Heart left ventricle (tissue), 16 donors: ENCODE measurements at regions not wholly inside any gene's neighbourhood (a gene's known extent, or its start where the extent isn't known, plus 50 kb on each side); places are given as distances from the start of the nearest gene placed in this dataset.

Source experiments
- ATAC-seq, 4 donors: fragments of 200-7000 bp; cut with Tn5 transposase; one replicate each; pipeline ENCODE4 v1.9.1; 2020 to 2022; ENCODE audit warnings: moderate library complexity in 4 of 4, mild to moderate bottlenecking in 3 of 4, moderate number of reproducible peaks in 1 of 4
- DNase-seq, 5 donors: peaks; one replicate each; pipeline ENCODE4 v3.0.0-alpha.2; 2020
- H3K27ac ChIP-seq, 12 donors: fragments of 200-600 bp; sonication (generic) in 4 of 12; one replicate each; pipeline versions ENCODE4 v1.5.0 to v1.8.0; 2016 to 2022; ENCODE audit warnings: mild to moderate bottlenecking in 2 of 12
- H3K27me3 ChIP-seq, 9 donors: fragments of 200-600 bp; sonication (generic) in 2 of 9; one replicate each; pipeline versions ENCODE4 v1.5.1 to v1.8.0; 2016 to 2022; ENCODE audit warnings: mild to moderate bottlenecking in 3 of 9
- H3K36me3 ChIP-seq, 9 donors: fragments of 200-600 bp; sonication (generic) in 2 of 9; one replicate each; pipeline versions ENCODE4 v1.5.0 to v1.8.0; 2018 to 2022; ENCODE audit warnings: mild to moderate bottlenecking in 2 of 9
- H3K4me1 ChIP-seq, 12 donors: fragments of 200-600 bp; sonication (generic) in 4 of 12; one replicate each; pipeline versions ENCODE4 v1.5.0 to v1.8.0; 2016 to 2022; ENCODE audit warnings: mild to moderate bottlenecking in 3 of 12
- H3K4me3 ChIP-seq, 12 donors: fragments of 200-600 bp; sonication (generic) in 4 of 12; one replicate each; pipeline versions ENCODE4 v1.5.0 to v1.8.0; 2017 to 2022; ENCODE audit warnings: mild to moderate bottlenecking in 9 of 12, moderate library complexity in 4 of 12
- H3K9me3 ChIP-seq, 12 donors: fragments of 200-600 bp; sonication (generic) in 4 of 12; one replicate each; pipeline versions ENCODE4 v1.5.0 to v1.8.0; 2016 to 2022; ENCODE audit warnings: mild to moderate bottlenecking in 1 of 12
- POLR2A ChIP-seq, 2 donors: fragments of 450-650 bp; IDR thresholded peaks; one replicate each; pipeline ENCODE4 v1.6.1; 2017; ENCODE audit warnings: antibody characterized with exemption in 2 of 2, mild to moderate bottlenecking in 2 of 2, moderate library complexity in 2 of 2
- WGBS, 4 donors: extraction: QIAGEN DNeasy Blood & Tissue Kit in 2 of 4; methylation state at CpG; one replicate each; pipeline versions ENCODE4 v1.1.5 to v1.1.7; 2013 to 2018; 5-methylcytosine and 5-hydroxymethylcytosine counted together
- intact Hi-C, 10 donors: fragments of 100-400 bp; cut with DNase I; formaldehyde crosslinking; loops; one replicate each; pipeline versions ENCODE4 v1.11.1 to v1.14.2; 2022
- TF ChIP-seq, protein P1 (sequence below), 12 donors: fragments of 200-600 bp; sonication (generic) in 4 of 12; IDR thresholded peaks; one replicate each; pipeline versions ENCODE4 v1.5.0 to v1.8.0; 2018 to 2022; ENCODE audit warnings: antibody characterized with exemption in 12 of 12, mild to moderate bottlenecking in 5 of 12
- donor health status: ischemic (EF 13 %, LVEDD 7.1; RV severe dilation, severe dysfunction).
- donor health status: healthy with polysubstance abuse.
- donor health status: DM: no; HTN: yes; CAD: no.
- donor health status: DM: no; HTN: no; CAD: no.
- donor health status: ischemic (EF 25% LVEDD 6.9; RV normal size, moderate dysfunction).
- donor health status: ischemic (EF 25% LVEDD 5.7; RV mildly dilated, moderate dysfunction).
- donor health status: healthy.
- donor health status: DM: yes; HTN: yes; CAD: no.
- donor health status: ischemic (EF 35%, LVEDD 5.7; RV mildly dilated, moderate dysfunction).
- donor health status: nonischemic (EF 11% LVEDD 7.7; RV severe dilation, severe dysfunction).
- donor health status: DM: yes; HTN: yes; CAD: no.
- donor health status: PGD.
- donor health status: ischemic (EF 29% LVEDD 5.4; RV normal size, mild dysfunction).
- donor health status: nonischemic (EF 23%, LVEDD 6.1; RV moderate dilation, normal function).

DNA sequence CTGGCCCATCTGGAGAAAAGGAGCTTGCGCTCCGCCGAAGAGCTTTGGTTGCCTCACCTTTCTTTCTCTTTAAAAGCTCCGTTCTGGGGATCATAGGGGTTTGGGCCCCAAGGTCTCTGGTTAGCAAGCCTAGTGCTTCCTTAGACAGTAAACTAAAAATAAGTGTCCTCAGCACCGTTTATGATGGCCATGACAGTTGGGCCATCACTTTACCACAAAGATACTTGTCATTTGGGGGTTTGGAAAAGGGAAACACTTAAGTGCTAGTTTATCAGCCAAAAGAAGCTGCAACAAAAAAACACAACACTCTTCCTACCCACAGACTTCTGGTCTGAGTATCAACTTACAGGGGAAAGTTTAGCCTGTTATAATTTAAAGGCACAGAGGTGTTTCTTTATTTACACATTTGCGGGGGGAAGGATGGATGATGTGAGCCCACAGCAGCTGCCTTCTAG is 88.4 kb upstream of the CD44 start:
- ATAC-seq: no peak
- intact Hi-C loops: no loop called here

GRCh38 chr11:35056391-35057093 is 82.4 kb upstream of the CD44 start:
- intact Hi-C loops: no loop called here
- Histone ChIP-seq H3K4me3 (no peak overlapping the region), H3K36me3 (no peaks in the 10 kb centered on the region), H3K27ac (no peak overlapping the region), H3K27me3 (no peaks in the 10 kb centered on the region), H3K9me3 (no peaks in the 10 kb centered on the region), H3K4me1 (peaks cover 0 to 27% (median 0%) of the 10 kb centered on the region in 12 donors)
- no peak for ATAC-seq
- TF ChIP-seq, protein P1, sequence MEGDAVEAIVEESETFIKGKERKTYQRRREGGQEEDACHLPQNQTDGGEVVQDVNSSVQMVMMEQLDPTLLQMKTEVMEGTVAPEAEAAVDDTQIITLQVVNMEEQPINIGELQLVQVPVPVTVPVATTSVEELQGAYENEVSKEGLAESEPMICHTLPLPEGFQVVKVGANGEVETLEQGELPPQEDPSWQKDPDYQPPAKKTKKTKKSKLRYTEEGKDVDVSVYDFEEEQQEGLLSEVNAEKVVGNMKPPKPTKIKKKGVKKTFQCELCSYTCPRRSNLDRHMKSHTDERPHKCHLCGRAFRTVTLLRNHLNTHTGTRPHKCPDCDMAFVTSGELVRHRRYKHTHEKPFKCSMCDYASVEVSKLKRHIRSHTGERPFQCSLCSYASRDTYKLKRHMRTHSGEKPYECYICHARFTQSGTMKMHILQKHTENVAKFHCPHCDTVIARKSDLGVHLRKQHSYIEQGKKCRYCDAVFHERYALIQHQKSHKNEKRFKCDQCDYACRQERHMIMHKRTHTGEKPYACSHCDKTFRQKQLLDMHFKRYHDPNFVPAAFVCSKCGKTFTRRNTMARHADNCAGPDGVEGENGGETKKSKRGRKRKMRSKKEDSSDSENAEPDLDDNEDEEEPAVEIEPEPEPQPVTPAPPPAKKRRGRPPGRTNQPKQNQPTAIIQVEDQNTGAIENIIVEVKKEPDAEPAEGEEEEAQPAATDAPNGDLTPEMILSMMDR (IDR thresholded peaks at IDR 0.05): no peak
- no peak for TF ChIP-seq POLR2A (IDR thresholded peaks at IDR 0.05)
- WGBS, 4 donors: 55 to 98% (median 97%) methylated on average over 1 of the region's 1 CpG
- no peak for DNase-seq

More for the DNA sequence above, 88.4 kb upstream of the CD44 start:
- Histone ChIP-seq H3K4me3 (no peak overlapping the region), H3K27me3 (no peaks in the 10 kb centered on the region), H3K36me3 (no peaks in the 10 kb centered on the region), H3K27ac (peak overlapping the region in 2 of 12 donors; percentile 4 to 7), H3K9me3 (no peaks in the 10 kb centered on the region), H3K4me1 (peaks cover 0 to 55% (median 0%) of the 10 kb centered on the region in 12 donors)
- DNase-seq: no peak
- WGBS, 4 donors: 75 to 82% (median 78%) methylated on average over 6 of the region's 6 CpGs
- no peak for TF ChIP-seq POLR2A (IDR thresholded peaks at IDR 0.05)
- TF ChIP-seq, protein P1 (IDR thresholded peaks at IDR 0.05): no peak

- ATAC-seq: no peak
- H3K27me3 ChIP-seq: no peaks in the 10 kb centered on the region
- no peaks in the 10 kb centered on the region for H3K36me3 ChIP-seq
- peaks cover 0 to 27% (median 0%) of the 10 kb centered on the region in 12 donors for H3K4me1 ChIP-seq
- no peak for DNase-seq
- 91 to 98% (median 94%) methylated on average over 2 of the region's 2 CpGs for WGBS, 4 donors
- H3K4me3 ChIP-seq: no peak overlapping the region
- H3K27ac ChIP-seq: peak overlapping the region in 1 of 12 donors; percentile 35
- no peaks in the 10 kb centered on the region for H3K9me3 ChIP-seq
- TF ChIP-seq, protein P1 (IDR thresholded peaks at IDR 0.05): no peak
- TF ChIP-seq POLR2A (IDR thresholded peaks at IDR 0.05): no peak
- intact Hi-C loops: no loop called here
Observed at GRCh38 chr11:35057926-35058668, 80.9 kb upstream of the CD44 start.
